ENCODE measurements at regions not wholly inside any gene's neighbourhood (a gene's known extent, or its start where the extent isn't known, plus 50 kb on each side); places are given as distances from the start of the nearest gene placed in this dataset.

DNA sequence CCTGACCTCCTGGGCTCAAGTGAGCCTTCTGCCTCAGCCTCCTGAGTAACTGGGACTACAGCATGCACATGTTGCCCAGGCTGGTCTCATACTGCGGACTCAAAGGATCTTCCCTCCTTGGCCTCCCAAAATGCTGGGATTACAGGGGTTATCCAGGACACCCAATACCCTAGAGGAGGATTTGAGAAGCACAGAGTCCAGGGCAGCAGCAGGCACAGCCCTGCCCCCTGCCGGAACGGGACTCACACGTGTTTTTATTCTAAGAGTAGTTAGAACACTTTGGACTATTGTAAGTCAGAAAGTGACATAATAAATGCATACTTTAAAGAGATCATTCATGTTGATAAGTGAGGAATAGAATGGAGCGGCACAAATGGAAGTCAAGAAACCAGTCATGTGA is 80.2 kb downstream of the C6orf118 start:
- Histone ChIP-seq H3K27ac (ENCODE audit: control insufficient read depth, insufficient read depth, low read length) (no peak overlapping the region), H3K4me2 (ENCODE audit: control insufficient read depth, extremely low read depth, insufficient read depth, low read depth, low read length) (no peak overlapping the region), H3K4me1 (ENCODE audit: control insufficient read depth, extremely low read depth, insufficient read depth, low read length) (no peaks in the 10 kb centered on the region), H3K4me3 (ENCODE audit: control insufficient read depth in 2 of 3, extremely low read depth in 1 of 3, insufficient read depth in 2 of 3, low read depth in 1 of 3, low read length in 3 of 3) (no peak overlapping the region), H2AFZ (ENCODE audit: control insufficient read depth, low read length) (no peak overlapping the region), H3K36me3 (ENCODE audit: control insufficient read depth in 2 of 2, extremely low read depth in 1 of 2, insufficient read depth in 2 of 2, low read length in 2 of 2) (no peaks in the 10 kb centered on the region), H3K9ac (ENCODE audit: control insufficient read depth, extremely low read depth, insufficient read depth, low read length) (no peak overlapping the region), H3K27me3 (ENCODE audit: control insufficient read depth, extremely low read depth, insufficient read depth, low read length) (no peaks in the 10 kb centered on the region), H3K9me1 (ENCODE audit: control insufficient read depth, extremely low read depth, insufficient read depth, low read length) (no peaks in the 10 kb centered on the region), H3K79me2 (ENCODE audit: control insufficient read depth, insufficient read depth, low read length) (no peaks in the 10 kb centered on the region), H4K20me1 (ENCODE audit: control insufficient read depth, extremely low read depth, insufficient read depth, low read length) (no peaks in the 10 kb centered on the region), H3K9me3 (ENCODE audit: control insufficient read depth, low read depth, low read length) (peaks cover 3% of the 10 kb centered on the region)
- no peak for FAIRE-seq
- DNase-seq (ENCODE audit: low read depth, low spot score): no peak
- TF ChIP-seq EZH2 (IDR thresholded peaks at IDR 0.05; ENCODE audit: low read length): no peak
- TF ChIP-seq, protein P1, sequence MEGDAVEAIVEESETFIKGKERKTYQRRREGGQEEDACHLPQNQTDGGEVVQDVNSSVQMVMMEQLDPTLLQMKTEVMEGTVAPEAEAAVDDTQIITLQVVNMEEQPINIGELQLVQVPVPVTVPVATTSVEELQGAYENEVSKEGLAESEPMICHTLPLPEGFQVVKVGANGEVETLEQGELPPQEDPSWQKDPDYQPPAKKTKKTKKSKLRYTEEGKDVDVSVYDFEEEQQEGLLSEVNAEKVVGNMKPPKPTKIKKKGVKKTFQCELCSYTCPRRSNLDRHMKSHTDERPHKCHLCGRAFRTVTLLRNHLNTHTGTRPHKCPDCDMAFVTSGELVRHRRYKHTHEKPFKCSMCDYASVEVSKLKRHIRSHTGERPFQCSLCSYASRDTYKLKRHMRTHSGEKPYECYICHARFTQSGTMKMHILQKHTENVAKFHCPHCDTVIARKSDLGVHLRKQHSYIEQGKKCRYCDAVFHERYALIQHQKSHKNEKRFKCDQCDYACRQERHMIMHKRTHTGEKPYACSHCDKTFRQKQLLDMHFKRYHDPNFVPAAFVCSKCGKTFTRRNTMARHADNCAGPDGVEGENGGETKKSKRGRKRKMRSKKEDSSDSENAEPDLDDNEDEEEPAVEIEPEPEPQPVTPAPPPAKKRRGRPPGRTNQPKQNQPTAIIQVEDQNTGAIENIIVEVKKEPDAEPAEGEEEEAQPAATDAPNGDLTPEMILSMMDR (optimal IDR thresholded peaks at IDR 0.05 in 1 of 3, IDR thresholded peaks at IDR 0.05 in 1 of 3, conservative IDR thresholded peaks at IDR 0.05 in 1 of 3; ENCODE audit: extremely low read depth in 1 of 3, insufficient read depth in 2 of 3, low read length in 3 of 3): no peak
- dilution Hi-C loops (cut with MboI; ENCODE audit: extremely low pct_ligation_motif_present, low sequenced_read_pairs): no loop called here

DNA sequence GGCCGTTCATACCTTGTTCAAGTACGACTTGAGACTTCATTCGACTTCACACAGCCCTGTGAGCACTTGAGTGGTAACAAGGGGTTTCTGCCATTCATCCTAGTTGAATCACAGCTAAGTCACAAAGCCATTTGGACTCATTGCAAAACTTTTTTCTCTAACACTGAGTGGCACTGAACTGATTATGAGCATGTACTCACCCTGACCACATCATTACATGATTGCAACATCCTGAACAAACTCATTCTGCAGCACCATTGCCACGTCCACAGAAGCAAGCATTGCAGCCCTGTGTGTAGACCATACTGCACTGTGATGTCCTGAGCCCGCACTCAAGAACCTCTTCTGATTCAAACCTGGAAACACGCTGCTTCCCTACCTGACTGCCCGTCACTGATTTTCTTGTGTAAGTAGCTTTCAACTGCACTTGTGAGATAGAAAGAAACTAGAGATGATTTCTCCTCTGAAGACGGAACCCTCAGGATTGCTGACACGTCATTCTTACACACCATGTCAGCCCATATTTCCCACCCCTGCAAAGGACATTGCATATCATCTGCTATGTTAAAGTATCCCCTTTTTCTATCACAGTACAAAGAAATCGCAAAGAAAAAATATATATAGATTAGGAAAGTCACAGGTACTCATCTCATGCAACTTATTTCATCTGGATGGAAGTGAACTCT is 81.6 kb downstream of the C6orf118 start:
- Histone ChIP-seq H3K79me2 (ENCODE audit: control insufficient read depth, insufficient read depth, low read length) (no peaks in the 10 kb centered on the region), H3K27ac (ENCODE audit: control insufficient read depth, insufficient read depth, low read length) (no peak overlapping the region), H3K4me2 (ENCODE audit: control insufficient read depth, extremely low read depth, insufficient read depth, low read depth, low read length) (no peak overlapping the region), H4K20me1 (ENCODE audit: control insufficient read depth, extremely low read depth, insufficient read depth, low read length) (no peaks in the 10 kb centered on the region), H3K9me1 (ENCODE audit: control insufficient read depth, extremely low read depth, insufficient read depth, low read length) (no peaks in the 10 kb centered on the region), H2AFZ (ENCODE audit: control insufficient read depth, low read length) (no peak overlapping the region), H3K4me3 (ENCODE audit: control insufficient read depth in 2 of 3, extremely low read depth in 1 of 3, insufficient read depth in 2 of 3, low read depth in 1 of 3, low read length in 3 of 3) (no peak overlapping the region), H3K27me3 (ENCODE audit: control insufficient read depth, extremely low read depth, insufficient read depth, low read length) (no peaks in the 10 kb centered on the region), H3K36me3 (ENCODE audit: control insufficient read depth in 2 of 2, extremely low read depth in 1 of 2, insufficient read depth in 2 of 2, low read length in 2 of 2) (no peaks in the 10 kb centered on the region), H3K9ac (ENCODE audit: control insufficient read depth, extremely low read depth, insufficient read depth, low read length) (no peak overlapping the region), H3K4me1 (ENCODE audit: control insufficient read depth, extremely low read depth, insufficient read depth, low read length) (no peaks in the 10 kb centered on the region), H3K9me3 (ENCODE audit: control insufficient read depth, low read depth, low read length) (peaks cover 3% of the 10 kb centered on the region)
- TF ChIP-seq EZH2 (IDR thresholded peaks at IDR 0.05; ENCODE audit: low read length): no peak
- TF ChIP-seq, protein P1 (optimal IDR thresholded peaks at IDR 0.05 in 1 of 3, IDR thresholded peaks at IDR 0.05 in 1 of 3, conservative IDR thresholded peaks at IDR 0.05 in 1 of 3; ENCODE audit: extremely low read depth in 1 of 3, insufficient read depth in 2 of 3, low read length in 3 of 3): no peak
- no peak for DNase-seq (ENCODE audit: low read depth, low spot score)
- dilution Hi-C loops (cut with MboI; ENCODE audit: extremely low pct_ligation_motif_present, low sequenced_read_pairs): no loop called here
- no peak for FAIRE-seq

All from keratinocyte (primary cell).